Mesenchymal stem cell (in vitro differentiated cells and primary cell): ENCODE measurements at regions not wholly inside any gene's neighbourhood (a gene's known extent, or its start where the extent isn't known, plus 50 kb on each side); places are given as distances from the start of the nearest gene placed in this dataset.

Source experiments
- DNase-seq: peaks from one replicate; pipeline ENCODE4 v3.0.0-alpha.2; 2013
- H2AFZ ChIP-seq: one replicate; pipeline ENCODE4 v1.6.1; 2013; ENCODE audit warnings: low read depth, mild to moderate bottlenecking, control low read depth, inconsistent platforms, low read length, moderate library complexity
- H2AK5ac ChIP-seq: 2 replicates; pipeline ENCODE4 v1.6.1; 2013; ENCODE audit warnings: low read length, moderate library complexity, mild to moderate bottlenecking, inconsistent platforms; ENCODE audit not compliant: severe bottlenecking
- H2BK120ac ChIP-seq: one replicate; pipeline ENCODE4 v1.6.1; 2013; ENCODE audit warnings: low read depth, mild to moderate bottlenecking, inconsistent platforms, low read length, moderate library complexity
- H2BK12ac ChIP-seq, 2 experiments: one replicate each; pipeline ENCODE4 v1.6.1; 2013; ENCODE audit warnings: inconsistent platforms in 2 of 2, low read length in 2 of 2, mild to moderate bottlenecking in 2 of 2, moderate library complexity in 2 of 2, control low read depth in 1 of 2
- H2BK15ac ChIP-seq: one replicate; pipeline ENCODE4 v1.6.1; 2013; ENCODE audit warnings: mild to moderate bottlenecking, low read depth, inconsistent platforms; ENCODE audit not compliant: poor library complexity, severe bottlenecking
- H2BK5ac ChIP-seq: 2 replicates; pipeline ENCODE4 v1.6.1; 2013; ENCODE audit warnings: low read depth, mild to moderate bottlenecking, low read length, control low read depth, inconsistent platforms; ENCODE audit not compliant: poor library complexity, severe bottlenecking
- H3K14ac ChIP-seq, 2 experiments: one replicate each; pipeline ENCODE4 v1.6.1; 2013; ENCODE audit warnings: inconsistent platforms in 2 of 2, low read length in 2 of 2, control low read depth in 1 of 2, mild to moderate bottlenecking in 1 of 2, moderate library complexity in 1 of 2
- H3K18ac ChIP-seq, 2 experiments: one replicate each; pipeline ENCODE4 v1.6.1; 2013; ENCODE audit warnings: inconsistent platforms in 2 of 2, low read length in 2 of 2, control low read depth in 1 of 2, low read depth in 1 of 2, mild to moderate bottlenecking in 1 of 2
- H3K23ac ChIP-seq, 2 experiments: one replicate each; pipeline ENCODE4 v1.6.1; 2013; ENCODE audit warnings: inconsistent platforms in 2 of 2, low read length in 2 of 2, mild to moderate bottlenecking in 2 of 2, moderate library complexity in 2 of 2, control low read depth in 1 of 2
- H3K27ac ChIP-seq: 2 replicates; pipeline ENCODE4 v1.5.1; 2013; ENCODE audit warnings: mild to moderate bottlenecking, moderate library complexity, low read length, control low read depth, inconsistent platforms; ENCODE audit not compliant: poor library complexity, severe bottlenecking
- H3K27me3 ChIP-seq, 2 experiments: 2 replicates each; pipeline versions ENCODE4 v1.6.1 to v1.7.0; 2013; ENCODE audit warnings: low read length in 2 of 2, mild to moderate bottlenecking in 2 of 2, moderate library complexity in 2 of 2, control low read depth in 1 of 2, inconsistent platforms in 1 of 2; ENCODE audit not compliant: control insufficient read depth in 1 of 2, insufficient read depth in 1 of 2
- H3K36me3 ChIP-seq, 2 experiments: 2 replicates each; pipeline versions ENCODE4 v1.6.1 to v1.7.0; 2013; ENCODE audit warnings: low read length in 2 of 2, control low read depth in 1 of 2, inconsistent platforms in 1 of 2, low read depth in 1 of 2, mild to moderate bottlenecking in 1 of 2; ENCODE audit not compliant: insufficient read depth in 2 of 2, control insufficient read depth in 1 of 2
- H3K4ac ChIP-seq, 2 experiments: one replicate each; pipeline ENCODE4 v1.6.1; 2013; ENCODE audit warnings: inconsistent platforms in 2 of 2, low read length in 2 of 2, mild to moderate bottlenecking in 2 of 2, moderate library complexity in 2 of 2, control low read depth in 1 of 2, low read depth in 1 of 2
- H3K4me1 ChIP-seq: 2 replicates; pipeline ENCODE4 v1.6.1; 2013; ENCODE audit warnings: low read depth, low read length, control low read depth; ENCODE audit not compliant: control insufficient read depth, insufficient read depth
- H3K4me2 ChIP-seq: 2 replicates; pipeline ENCODE4 v1.6.1; 2013; ENCODE audit warnings: low read length, mild to moderate bottlenecking, inconsistent platforms; ENCODE audit not compliant: poor library complexity, severe bottlenecking
- H3K4me3 ChIP-seq, 2 experiments: 2 replicates each; pipeline versions ENCODE4 v1.5.1 to v1.7.0; 2013; ENCODE audit warnings: low read length in 2 of 2, mild to moderate bottlenecking in 2 of 2, control low read depth in 1 of 2, low read depth in 1 of 2; ENCODE audit not compliant: insufficient read depth in 1 of 2
- H3K79me1 ChIP-seq: replicated peaks from 2 replicates; pipeline ENCODE4 v1.6.1; 2013; ENCODE audit warnings: mild to moderate bottlenecking, control low read depth, low read length, inconsistent platforms; ENCODE audit not compliant: poor library complexity, severe bottlenecking
- H3K9ac ChIP-seq: 2 replicates; pipeline ENCODE4 v1.7.0; 2013; ENCODE audit warnings: mild to moderate bottlenecking, low read length, moderate library complexity
- H3K9me3 ChIP-seq: 2 replicates; pipeline ENCODE4 v1.7.0; 2013; ENCODE audit warnings: mild to moderate bottlenecking, low read length; ENCODE audit not compliant: control insufficient read depth
- H4K8ac ChIP-seq: one replicate; pipeline ENCODE4 v1.6.1; 2013; ENCODE audit warnings: inconsistent platforms, mild to moderate bottlenecking, low read length, moderate library complexity
- H4K91ac ChIP-seq: one replicate; pipeline ENCODE4 v1.6.1; 2013; ENCODE audit warnings: mild to moderate bottlenecking, low read length, inconsistent platforms
- WGBS: methylation state at CpG from one replicate; pipeline ENCODE4 v1.1.7; 2013; ENCODE audit warnings: mixed read lengths; 5-methylcytosine and 5-hydroxymethylcytosine counted together

- Histone ChIP-seq H3K79me1 (no peaks in the 10 kb centered on the region), H3K4me2 (no peak overlapping the region), H3K9ac (no peak overlapping the region), H4K91ac (peak overlapping the region; percentile 61), H3K27ac (no peak overlapping the region), H3K9me3 (no peaks in the 10 kb centered on the region), H2BK15ac (peak overlapping the region; percentile 89), H3K18ac (peak overlapping the region; percentile 61 to 91), H3K4me3 (no peak overlapping the region), H2BK120ac (peak overlapping the region; percentile 61), H3K36me3 (no peaks in the 10 kb centered on the region), H2AFZ (no peak overlapping the region), H3K4ac (peak overlapping the region in 1 of 2 experiments; percentile 17), H2BK5ac (no peak overlapping the region), H3K4me1 (no peaks in the 10 kb centered on the region), H3K23ac (no peak overlapping the region), H3K27me3 (no peaks in the 10 kb centered on the region), H4K8ac (peak overlapping the region; percentile 77), H2AK5ac (no peak overlapping the region), H3K14ac (no peak overlapping the region), H2BK12ac (peak overlapping the region; percentile 65 to 89)
- DNase-seq: no peak
- 74% methylated on average over 3 of the region's 3 CpGs for WGBS
These were observed 54.2 kb downstream of the TMEM100 start for GRCh38 chr17:55668312-55668920.

DNA sequence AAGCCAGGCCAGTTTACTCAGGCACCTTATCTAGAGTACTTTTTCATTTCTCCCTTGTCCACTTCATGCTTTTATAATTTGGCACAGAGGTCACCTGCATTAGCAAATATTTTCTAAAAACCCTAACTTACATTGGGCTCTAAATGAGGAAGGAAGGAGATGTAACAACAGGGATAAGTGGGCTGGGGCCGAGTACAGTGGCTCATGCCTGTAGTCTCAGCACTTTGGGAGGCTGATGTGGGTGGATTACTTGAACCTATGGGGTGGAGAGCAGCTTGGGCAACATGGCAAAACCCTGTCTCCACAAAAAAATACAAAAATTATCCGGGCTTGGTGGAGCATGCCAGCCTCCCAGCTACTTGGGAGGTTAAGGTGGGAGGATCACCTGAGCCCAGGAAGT lies 55.9 kb downstream of the TMEM100 start:
- H3K18ac ChIP-seq: no peak overlapping the region
- H3K4ac ChIP-seq: no peak overlapping the region
- H3K27ac ChIP-seq: no peak overlapping the region
- 74% methylated on average over 2 of the region's 2 CpGs for WGBS
- no peak overlapping the region for H2BK120ac ChIP-seq
- H4K8ac ChIP-seq: no peak overlapping the region
- no peaks in the 10 kb centered on the region for H3K9me3 ChIP-seq
- no peak overlapping the region for H2AK5ac ChIP-seq
- no peak overlapping the region for H3K4me3 ChIP-seq
- no peaks in the 10 kb centered on the region for H3K4me1 ChIP-seq
- H2BK15ac ChIP-seq: no peak overlapping the region
- H3K36me3 ChIP-seq: no peaks in the 10 kb centered on the region
- no peak overlapping the region for H2BK12ac ChIP-seq
- no peaks in the 10 kb centered on the region for H3K79me1 ChIP-seq
- no peak overlapping the region for H4K91ac ChIP-seq
- no peak overlapping the region for H2BK5ac ChIP-seq
- DNase-seq: no peak
- H3K4me2 ChIP-seq: no peak overlapping the region
- H2AFZ ChIP-seq: no peak overlapping the region
- no peak overlapping the region for H3K23ac ChIP-seq
- H3K14ac ChIP-seq: no peak overlapping the region
- H3K27me3 ChIP-seq: no peaks in the 10 kb centered on the region
- no peak overlapping the region for H3K9ac ChIP-seq

GRCh38 chr17:55664287-55664686 lies 58.4 kb downstream of the TMEM100 start:
- no peak overlapping the region for H3K4me3 ChIP-seq
- no peak overlapping the region for H2BK120ac ChIP-seq
- H2BK15ac ChIP-seq: no peak overlapping the region
- no peak overlapping the region for H2AFZ ChIP-seq
- no peak overlapping the region for H3K14ac ChIP-seq
- no peaks in the 10 kb centered on the region for H3K79me1 ChIP-seq
- no peak overlapping the region for H3K4me2 ChIP-seq
- H2BK5ac ChIP-seq: no peak overlapping the region
- no peak overlapping the region for H3K23ac ChIP-seq
- no peaks in the 10 kb centered on the region for H3K9me3 ChIP-seq
- H4K8ac ChIP-seq: peak overlapping the region; percentile 50
- H3K27ac ChIP-seq: no peak overlapping the region
- 100% methylated on average over 1 of the region's 3 CpGs for WGBS
- no peak overlapping the region for H3K4ac ChIP-seq
- no peak for DNase-seq
- peak overlapping the region; percentile 3 to 46 for H3K18ac ChIP-seq
- no peaks in the 10 kb centered on the region for H3K27me3 ChIP-seq
- no peaks in the 10 kb centered on the region for H3K36me3 ChIP-seq
- H3K4me1 ChIP-seq: no peaks in the 10 kb centered on the region
- no peak overlapping the region for H4K91ac ChIP-seq
- H3K9ac ChIP-seq: no peak overlapping the region
- no peak overlapping the region for H2BK12ac ChIP-seq
- no peak overlapping the region for H2AK5ac ChIP-seq

DNA sequence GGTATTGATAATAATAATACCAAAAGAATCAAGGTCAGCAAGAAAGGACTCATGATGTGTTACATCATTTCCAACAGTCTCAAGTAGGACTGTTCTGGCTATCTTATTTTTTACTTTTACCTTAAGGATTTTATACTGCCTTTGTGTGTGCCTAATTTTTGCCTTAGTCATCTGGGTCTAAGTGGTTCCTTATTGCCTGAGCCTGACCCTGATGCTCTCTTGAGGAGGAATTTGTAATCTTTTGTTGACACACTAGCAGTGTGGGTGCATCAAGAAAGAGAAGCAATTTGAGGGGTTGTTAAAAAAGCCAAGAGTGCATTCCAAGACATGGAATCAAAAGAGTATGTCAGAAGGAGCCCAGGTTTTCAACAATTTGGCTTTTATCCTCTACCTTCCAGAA lies 59.3 kb downstream of the TMEM100 start:
- H3K18ac ChIP-seq: no peak overlapping the region
- H2BK12ac ChIP-seq: no peak overlapping the region
- no peak overlapping the region for H3K23ac ChIP-seq
- no peaks in the 10 kb centered on the region for H3K79me1 ChIP-seq
- H3K9ac ChIP-seq: no peak overlapping the region
- no peaks in the 10 kb centered on the region for H3K36me3 ChIP-seq
- H3K4me1 ChIP-seq: no peaks in the 10 kb centered on the region
- no peak overlapping the region for H4K8ac ChIP-seq
- no peak overlapping the region for H3K4ac ChIP-seq
- H2AK5ac ChIP-seq: no peak overlapping the region
- no peak overlapping the region for H3K27ac ChIP-seq
- no peak for DNase-seq
- H4K91ac ChIP-seq: no peak overlapping the region
- H3K4me3 ChIP-seq: no peak overlapping the region
- H2AFZ ChIP-seq: no peak overlapping the region
- H3K4me2 ChIP-seq: no peak overlapping the region
- no peaks in the 10 kb centered on the region for H3K9me3 ChIP-seq
- no peaks in the 10 kb centered on the region for H3K27me3 ChIP-seq
- H3K14ac ChIP-seq: no peak overlapping the region
- H2BK15ac ChIP-seq: no peak overlapping the region
- no peak overlapping the region for H2BK120ac ChIP-seq
- no peak overlapping the region for H2BK5ac ChIP-seq
